Endothelial cell of umbilical vein (primary cell): ENCODE measurements at regions not wholly inside any gene's neighbourhood (a gene's known extent, or its start where the extent isn't known, plus 50 kb on each side); places are given as distances from the start of the nearest gene placed in this dataset.

Experiments
- EZH2 ChIP-seq: IDR thresholded peaks from 2 replicates; pipeline ENCODE4 v1.6.1; 2012; ENCODE audit warnings: borderline replicate concordance, low read depth, mild to moderate bottlenecking, moderate library complexity, low read length, inconsistent platforms; ENCODE audit not compliant: severe bottlenecking
- GATA2 ChIP-seq: IDR thresholded peaks from 2 replicates; pipeline ENCODE4 v1.7.0; 2011; ENCODE audit warnings: low read depth, mild to moderate bottlenecking, moderate library complexity, mixed read lengths, low read length; ENCODE audit not compliant: insufficient read length, insufficient read depth
- JUN ChIP-seq: IDR thresholded peaks from 2 replicates; pipeline ENCODE4 v1.6.1; 2011; ENCODE audit warnings: borderline replicate concordance, low read depth; ENCODE audit not compliant: insufficient read length, insufficient read depth
- POLR2A ChIP-seq: IDR thresholded peaks from 2 replicates; pipeline ENCODE4 v1.6.1; 2012; ENCODE audit warnings: low read depth, mild to moderate bottlenecking, control low read depth, low read length
- POLR2AphosphoS5 ChIP-seq: IDR thresholded peaks from 2 replicates; pipeline ENCODE4 v1.6.1; 2012; ENCODE audit warnings: low read depth, mild to moderate bottlenecking, control low read depth, low read length, moderate library complexity; ENCODE audit not compliant: insufficient read depth
- TF ChIP-seq, protein P1 (sequence below), 2 donors: IDR thresholded peaks; 1 replicate in 1 of 2; 2 replicates in 1 of 2; pipeline ENCODE4 v1.5.1; 2011; ENCODE audit warnings: low read length in 2 of 2, mild to moderate bottlenecking in 2 of 2, moderate library complexity in 2 of 2, control low read depth in 1 of 2, inconsistent platforms in 1 of 2, low read depth in 1 of 2; ENCODE audit not compliant: insufficient read depth in 1 of 2; ENCODE audit errors: extremely low read depth in 1 of 2
- TF ChIP-seq, protein P2 (sequence below): IDR thresholded peaks from 2 replicates; pipeline ENCODE4 v1.6.1; 2011; ENCODE audit not compliant: insufficient read depth, insufficient read length

DNA sequence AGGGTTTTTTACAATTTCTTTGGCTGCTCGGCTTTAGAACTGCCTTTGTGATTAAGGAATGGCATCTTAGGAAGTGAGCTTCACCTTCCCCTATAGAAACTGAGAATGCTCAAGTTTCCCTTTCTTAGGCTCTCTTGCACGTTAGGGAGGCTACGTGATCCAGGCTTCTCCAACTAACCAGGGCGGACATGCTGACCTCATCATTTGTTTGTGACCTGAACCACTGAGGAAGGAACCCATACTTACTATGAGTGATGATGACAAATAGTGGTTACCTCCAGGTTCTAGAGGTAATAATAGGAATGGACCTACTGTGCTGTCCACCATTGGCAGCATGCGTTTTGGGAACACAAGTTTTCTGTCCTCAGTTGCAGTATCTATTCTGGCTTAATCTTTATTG, 645.8 kb downstream of the C6orf118 start:
- TF ChIP-seq, protein P1, sequence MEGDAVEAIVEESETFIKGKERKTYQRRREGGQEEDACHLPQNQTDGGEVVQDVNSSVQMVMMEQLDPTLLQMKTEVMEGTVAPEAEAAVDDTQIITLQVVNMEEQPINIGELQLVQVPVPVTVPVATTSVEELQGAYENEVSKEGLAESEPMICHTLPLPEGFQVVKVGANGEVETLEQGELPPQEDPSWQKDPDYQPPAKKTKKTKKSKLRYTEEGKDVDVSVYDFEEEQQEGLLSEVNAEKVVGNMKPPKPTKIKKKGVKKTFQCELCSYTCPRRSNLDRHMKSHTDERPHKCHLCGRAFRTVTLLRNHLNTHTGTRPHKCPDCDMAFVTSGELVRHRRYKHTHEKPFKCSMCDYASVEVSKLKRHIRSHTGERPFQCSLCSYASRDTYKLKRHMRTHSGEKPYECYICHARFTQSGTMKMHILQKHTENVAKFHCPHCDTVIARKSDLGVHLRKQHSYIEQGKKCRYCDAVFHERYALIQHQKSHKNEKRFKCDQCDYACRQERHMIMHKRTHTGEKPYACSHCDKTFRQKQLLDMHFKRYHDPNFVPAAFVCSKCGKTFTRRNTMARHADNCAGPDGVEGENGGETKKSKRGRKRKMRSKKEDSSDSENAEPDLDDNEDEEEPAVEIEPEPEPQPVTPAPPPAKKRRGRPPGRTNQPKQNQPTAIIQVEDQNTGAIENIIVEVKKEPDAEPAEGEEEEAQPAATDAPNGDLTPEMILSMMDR (IDR thresholded peaks at IDR 0.05; ENCODE audit: extremely low read depth in 1 of 2, insufficient read depth in 1 of 2, low read depth in 1 of 2, low read length in 2 of 2), result no peak
- TF ChIP-seq POLR2AphosphoS5 (no peak), POLR2A (no peak), EZH2 (no peak), GATA2 (no peak), JUN (no peak)
- TF ChIP-seq, protein P2, sequence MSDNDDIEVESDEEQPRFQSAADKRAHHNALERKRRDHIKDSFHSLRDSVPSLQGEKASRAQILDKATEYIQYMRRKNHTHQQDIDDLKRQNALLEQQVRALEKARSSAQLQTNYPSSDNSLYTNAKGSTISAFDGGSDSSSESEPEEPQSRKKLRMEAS, result no peak
